NOMO-1 (cell line): ENCODE measurements at regions not wholly inside any gene's neighbourhood (a gene's known extent, or its start where the extent isn't known, plus 50 kb on each side); places are given as distances from the start of the nearest gene placed in this dataset.
"Not testable (repeated sequence)": the region's sequence is repeated elsewhere in the genome, so short reads cannot be mapped to it uniquely, and the experiment has no call there.

Source experiments
- DNase-seq, 2 experiments: peaks; one replicate each; lab custom pipeline; 2025; ENCODE audit not compliant: unreplicated experiment in 2 of 2; lab: John Stamatoyannopoulos, UW

DNA sequence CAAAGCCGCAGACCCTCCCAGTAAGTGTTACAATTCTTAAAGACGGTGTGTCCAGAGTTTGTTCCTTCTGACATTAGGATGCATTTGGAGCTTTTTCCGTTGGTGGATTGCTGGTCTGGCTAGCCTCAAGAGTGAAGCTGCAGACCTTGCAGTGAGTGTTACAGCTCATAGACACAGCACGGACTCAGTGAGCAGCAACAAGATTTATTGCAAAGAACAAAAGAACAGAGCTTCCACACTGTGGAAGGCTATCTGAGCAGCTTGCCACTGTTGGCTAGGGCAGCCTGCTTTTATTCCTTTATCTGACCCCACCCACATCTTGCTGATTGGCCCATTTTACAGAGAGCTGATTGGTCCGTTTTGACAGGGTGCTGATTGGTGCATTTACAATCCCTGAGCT lies 242.8 kb upstream of the SGCG start:
- no peak for DNase-seq

DNA sequence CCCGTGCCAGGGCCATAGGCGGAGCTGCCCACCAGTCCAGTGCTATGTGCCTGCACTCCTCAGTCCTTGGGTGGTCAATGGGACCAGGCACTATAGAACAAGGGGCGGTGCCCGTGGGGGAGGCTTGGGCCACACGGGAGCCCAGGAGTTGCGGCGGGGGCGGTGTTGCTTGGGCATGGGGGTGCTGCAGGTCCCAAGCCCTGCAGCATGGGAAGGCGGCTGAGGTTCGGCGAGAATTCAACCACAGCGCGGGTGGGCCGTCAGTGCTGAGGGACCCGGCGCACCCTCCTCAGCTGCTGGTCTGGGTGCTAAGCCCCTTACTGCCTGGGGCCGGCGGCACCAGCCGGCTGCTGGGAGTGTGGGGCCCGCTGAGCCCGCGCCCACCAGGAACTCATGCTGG lies 242.2 kb upstream of the SGCG start:
- no peak for DNase-seq

DNA sequence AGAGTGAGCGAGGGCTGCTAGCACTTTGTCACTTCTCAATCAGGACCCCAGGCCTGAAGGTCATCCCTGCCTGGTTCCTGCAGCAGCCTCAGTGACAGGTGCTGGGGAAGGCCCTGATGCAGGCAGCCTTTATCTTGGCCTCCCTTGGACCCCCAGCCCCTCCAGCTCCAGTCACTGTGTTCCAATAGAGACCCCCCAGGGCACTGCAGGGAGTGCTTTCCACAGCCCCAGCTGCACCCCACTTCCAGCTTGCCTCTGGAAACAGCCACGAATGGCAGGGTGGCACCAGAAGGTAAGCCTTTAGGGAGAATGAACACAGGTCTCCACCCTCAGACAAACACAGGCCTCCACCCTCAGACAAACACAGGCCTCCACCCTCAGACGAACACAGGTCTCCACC lies 241.6 kb upstream of the SGCG start:
- DNase-seq, result no peak

DNA sequence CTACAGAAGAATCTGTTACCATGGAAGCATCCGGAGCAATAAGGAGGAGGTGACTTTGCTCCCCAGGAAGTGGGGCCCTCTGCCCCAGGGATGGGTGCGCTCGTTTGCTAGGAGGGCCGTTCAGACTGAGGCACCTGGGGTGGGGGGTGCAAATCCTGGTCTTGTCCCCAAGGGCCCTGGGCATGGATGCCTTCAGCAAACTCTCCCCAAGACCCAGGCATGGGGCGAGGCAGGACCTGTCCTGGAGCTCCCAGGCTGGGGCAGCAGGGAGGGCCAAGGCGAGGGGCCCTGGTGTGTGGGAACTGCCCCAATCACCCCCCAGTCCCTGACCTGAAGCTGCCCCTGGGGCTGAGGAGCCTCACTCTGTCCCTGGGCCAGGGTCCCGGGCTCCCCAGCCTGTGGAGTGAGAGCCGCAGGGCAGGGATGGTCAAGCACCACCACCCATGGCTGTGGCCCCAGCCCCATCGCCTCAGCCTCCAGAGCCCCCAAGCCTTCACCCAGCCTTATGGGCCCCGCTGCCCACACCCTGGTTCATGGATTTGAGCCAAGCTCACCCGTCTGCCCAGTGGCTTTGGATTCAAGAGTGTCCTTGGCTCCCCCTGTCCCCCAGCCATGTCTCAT lies 240.6 kb upstream of the SGCG start:
- DNase-seq, result no peak

DNA sequence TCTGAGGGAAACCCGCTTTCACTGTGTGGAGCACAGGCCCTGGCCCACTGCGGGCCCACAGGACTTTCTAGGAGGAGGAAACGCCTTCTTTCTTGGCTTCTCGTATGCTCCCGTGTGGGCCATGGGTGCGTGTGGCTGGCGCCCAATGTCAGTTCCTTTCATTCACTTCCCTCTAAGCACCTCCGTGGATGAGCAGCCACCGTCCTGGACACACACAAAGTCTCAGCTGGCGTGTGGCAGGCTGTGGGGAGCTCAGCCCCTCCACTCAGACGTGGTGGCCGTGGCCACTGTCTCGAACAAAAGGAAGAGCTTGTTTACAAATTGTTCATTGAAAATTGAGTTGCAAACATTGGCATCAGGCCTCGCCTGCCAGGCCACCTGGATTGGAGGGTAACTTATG lies 240.0 kb upstream of the SGCG start:
- no peak for DNase-seq

DNA sequence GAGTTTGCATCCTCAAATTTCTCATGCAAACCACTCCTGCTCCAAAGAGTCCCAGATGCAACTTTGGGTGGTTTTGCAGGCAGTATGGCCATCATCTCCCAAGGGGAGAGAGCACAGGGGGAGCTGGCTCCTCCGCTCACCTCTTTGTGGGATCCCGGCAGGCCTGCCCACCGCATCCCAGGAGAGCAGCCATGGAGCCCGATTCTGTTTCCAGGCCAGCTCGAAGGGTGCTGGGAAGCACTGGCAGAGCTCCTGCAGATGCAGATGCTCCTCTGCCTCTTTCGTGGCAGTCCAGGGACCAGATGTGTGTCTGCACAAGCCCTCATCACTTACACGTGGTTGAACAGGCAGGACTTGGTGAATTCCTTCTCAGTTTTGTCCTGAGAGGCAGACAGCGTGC lies 239.3 kb upstream of the SGCG start:
- not testable (repeated sequence) for DNase-seq

DNA sequence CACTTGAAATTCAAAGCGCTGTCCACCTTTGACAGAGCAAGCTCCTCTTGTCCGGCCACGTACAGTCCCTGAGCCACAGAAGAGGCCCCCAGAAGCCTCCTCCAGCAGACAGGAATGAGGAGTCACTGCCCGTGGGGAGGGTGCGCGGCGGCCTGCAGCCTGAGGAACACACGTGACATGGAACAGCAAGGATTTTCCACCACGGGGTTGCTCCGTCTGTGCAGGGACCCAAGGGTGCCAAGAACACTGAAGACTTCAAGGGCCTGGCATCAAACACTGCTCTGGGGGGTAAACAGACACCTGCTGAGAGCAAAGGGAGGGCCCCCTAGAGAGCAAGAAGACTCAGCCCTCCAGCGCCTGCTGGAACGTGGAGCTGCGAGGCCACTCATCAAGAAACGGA lies 237.9 kb upstream of the SGCG start:
- DNase-seq, result not testable (repeated sequence)

DNA sequence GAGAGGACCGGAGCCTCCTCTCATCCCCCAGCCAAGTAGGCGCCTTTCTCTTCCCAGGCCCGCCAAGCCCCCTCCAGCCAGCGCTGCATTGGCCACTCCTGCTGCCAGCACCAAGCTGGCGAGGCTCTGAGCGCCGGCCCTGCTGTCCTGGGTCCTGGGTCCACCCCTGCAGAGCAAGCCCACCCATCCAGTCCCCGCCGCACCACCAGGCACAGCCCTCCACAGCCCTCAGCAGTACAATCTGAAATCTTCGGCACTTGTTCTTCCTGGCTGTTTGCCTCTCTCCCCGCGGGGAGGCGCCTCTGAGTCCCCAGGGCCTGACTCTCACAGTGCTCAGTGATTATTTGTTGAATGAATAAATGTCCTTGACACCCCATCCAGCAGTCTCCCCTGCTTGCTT lies 236.4 kb upstream of the SGCG start:
- DNase-seq, result no peak

DNA sequence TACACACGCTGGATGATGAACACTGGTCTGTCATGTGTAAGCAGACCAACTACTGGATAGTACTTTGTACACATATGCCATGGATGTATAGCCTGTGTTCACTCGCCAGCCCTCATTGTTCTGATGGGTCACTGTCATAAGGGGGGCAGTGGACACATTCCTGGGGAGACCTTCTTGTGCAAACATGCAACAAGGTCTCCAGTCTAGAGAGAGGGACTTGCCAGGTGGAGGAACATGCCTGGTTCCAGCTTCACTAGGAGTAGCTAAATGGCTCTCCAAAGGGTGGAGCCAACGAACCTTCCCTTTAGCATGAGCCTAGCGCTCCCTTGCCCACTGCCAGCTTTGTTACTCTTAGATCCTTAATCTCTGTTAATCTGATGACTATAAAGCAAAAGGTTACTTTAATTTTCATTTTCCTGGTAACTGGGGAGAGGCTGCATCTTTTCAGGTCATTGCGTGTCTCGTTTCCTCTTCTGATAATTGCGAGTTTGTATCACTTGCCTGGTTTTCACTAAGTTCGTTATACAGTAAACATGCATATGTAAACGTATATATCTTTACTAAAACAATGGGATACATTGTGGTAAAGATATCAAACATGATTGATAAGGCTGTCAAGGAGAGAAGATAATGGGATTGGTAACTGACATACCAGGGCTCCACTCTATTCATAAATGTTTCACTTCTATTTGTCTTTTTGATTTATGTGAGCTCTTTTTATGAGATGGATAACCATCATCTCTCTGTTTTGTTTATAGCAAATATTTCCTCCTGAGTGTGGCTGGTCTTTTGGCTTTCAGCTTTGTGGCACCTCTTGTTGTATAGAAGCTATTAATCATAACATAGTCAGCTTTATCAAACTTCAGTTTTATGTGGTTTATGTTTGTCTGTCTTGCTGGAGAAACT lies 235.2 kb upstream of the SGCG start:
- no peak for DNase-seq

DNA sequence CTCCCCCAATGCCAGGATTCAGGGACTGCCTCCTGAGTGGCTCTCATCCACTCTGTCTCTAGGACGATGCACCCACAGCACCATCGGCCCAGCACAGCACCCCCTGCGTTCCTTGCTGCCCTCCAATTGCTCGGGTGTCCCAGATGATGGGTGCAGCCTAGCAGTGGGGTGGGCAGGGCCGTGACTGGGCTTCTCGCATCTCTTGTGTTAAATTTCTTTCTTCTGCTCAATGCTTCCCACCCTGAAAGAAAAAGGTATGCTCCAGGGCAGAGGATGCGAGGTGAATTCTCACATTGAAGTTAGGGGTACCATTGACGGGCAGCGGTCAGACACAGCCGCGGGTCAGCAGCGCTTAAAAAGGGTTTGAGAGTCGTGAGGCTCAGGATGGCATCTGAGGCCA lies 232.4 kb upstream of the SGCG start:
- no peak for DNase-seq

DNA sequence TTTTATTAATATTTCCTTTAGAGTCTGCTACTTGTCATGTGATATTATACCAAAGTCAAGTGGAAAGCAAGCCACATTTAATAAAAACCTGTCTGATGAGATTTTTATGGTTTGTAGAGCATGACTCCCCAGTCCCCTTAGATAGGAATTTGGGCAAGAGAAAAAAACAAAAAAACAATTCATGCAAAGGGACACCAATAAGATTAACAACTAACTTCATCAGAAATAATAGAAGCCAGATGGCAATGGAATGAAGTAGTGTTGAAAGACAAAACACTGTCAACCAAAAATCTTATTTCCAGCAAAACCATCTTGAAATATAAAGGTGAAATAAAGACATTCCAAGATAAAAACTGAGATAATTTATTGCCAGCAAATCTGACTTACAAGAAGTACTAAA lies 228.8 kb upstream of the SGCG start:
- DNase-seq, result not testable (repeated sequence)

DNA sequence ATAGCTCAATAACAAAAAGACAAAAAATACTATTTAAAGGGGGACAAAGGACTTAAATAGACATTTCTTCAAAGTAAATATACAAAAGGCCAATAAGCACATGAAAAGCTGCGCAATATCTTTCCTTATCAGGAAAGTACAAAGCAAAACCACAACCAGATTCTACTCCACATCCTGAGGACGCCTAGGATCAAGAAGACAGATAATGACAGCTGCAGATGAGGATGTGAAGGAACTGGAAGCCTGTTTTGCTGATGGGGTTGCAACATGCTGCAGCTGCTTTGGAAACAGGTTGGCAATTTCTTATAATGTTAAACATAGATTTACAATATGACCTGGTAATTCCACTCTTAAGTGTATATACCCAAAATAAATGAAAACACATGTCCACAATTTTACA lies 225.6 kb upstream of the SGCG start:
- not testable (repeated sequence) for DNase-seq

DNA sequence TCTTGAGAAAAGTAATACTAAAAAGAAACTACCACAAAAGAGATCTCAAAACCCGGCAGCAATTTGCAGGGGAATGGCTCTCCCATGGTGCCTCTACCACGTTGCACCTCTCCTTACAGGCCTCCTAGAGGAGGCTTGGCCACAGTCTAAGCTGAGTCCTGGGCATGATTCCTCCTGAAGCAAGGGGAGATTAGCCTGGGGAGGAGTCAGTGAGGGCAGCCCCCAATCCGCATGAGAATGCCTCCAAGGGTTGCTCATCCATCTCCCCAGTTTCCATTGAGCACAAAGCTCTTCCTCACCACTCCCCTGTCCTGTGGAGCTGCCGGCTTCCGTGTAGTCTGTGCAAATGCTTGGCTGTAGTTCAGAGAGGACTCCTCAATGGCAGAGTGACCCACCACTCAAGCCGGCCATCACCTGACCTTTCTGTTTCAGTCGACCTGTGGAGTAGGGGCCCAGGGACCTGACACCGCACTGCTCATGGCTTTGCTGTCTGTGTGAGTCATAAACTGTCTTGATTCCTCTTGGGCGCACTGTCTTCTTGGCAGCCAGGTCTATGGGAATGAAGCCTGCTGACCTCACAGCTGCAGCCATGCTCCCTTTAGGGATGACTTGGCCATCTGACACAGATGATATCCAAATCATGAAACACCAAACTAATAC lies 224.2 kb upstream of the SGCG start:
- DNase-seq, result not testable (repeated sequence)

DNA sequence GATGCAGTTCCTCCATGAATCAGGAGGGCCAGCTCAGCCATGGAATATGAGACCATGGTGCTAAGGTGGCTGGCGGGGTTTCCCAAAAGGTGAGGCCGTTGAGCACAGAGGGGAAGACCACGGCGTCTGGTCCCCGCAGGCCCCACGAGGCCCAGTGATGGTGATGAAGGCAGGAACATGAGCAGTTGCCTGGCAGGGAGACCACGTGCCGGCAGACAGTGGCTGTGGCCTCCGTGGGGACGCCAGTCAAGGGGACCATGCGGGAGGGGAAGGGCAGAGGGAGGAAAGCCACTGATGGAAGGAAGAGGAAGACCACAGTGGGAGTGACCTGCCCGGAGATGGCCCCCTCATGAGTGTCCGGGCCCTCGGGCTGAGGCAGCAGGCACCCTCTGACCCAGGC lies 220.9 kb upstream of the SGCG start:
- DNase-seq, result not testable (repeated sequence)

DNA sequence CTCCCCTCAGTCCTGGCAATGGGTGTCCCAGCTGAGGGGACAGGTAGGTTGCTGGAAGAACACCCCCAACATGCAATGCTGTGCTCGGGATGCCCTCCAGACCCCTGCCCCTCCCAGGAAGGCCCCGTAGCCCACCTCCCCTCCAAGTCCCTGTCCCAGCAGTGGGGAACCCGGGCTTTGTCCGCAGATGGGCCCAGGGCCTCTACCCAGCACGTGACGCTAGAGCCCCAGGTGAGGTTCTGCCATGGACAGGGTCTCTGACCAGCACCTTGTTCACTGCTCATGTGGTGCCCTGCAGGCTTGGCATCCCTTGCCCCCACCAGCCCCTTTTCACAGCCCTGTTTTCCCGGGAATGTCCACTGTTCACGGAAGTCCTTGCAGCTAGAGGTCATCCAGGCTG lies 220.0 kb upstream of the SGCG start:
- DNase-seq, result no peak

DNA sequence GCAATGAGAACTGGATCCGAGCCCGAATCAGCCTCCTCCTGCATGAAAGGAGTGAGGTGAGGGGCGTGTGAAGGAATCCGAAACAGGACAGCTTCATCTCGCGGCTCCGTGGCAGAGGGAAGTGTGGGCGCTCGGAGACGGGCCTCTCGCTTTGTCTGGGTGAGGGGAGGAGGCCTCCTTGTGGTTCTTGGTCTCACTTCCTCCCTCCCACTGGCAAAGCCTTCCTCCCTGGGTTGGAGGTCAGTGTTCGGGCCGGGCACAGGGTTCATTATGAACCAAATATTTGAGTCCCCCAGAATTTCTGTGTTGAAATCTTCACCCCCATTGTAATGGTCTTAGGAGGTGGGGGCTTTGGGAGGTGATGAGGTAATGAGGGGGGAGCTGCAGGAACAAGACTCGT lies 219.4 kb upstream of the SGCG start:
- peak in 1 of 2 experiments; percentile 20 for DNase-seq

DNA sequence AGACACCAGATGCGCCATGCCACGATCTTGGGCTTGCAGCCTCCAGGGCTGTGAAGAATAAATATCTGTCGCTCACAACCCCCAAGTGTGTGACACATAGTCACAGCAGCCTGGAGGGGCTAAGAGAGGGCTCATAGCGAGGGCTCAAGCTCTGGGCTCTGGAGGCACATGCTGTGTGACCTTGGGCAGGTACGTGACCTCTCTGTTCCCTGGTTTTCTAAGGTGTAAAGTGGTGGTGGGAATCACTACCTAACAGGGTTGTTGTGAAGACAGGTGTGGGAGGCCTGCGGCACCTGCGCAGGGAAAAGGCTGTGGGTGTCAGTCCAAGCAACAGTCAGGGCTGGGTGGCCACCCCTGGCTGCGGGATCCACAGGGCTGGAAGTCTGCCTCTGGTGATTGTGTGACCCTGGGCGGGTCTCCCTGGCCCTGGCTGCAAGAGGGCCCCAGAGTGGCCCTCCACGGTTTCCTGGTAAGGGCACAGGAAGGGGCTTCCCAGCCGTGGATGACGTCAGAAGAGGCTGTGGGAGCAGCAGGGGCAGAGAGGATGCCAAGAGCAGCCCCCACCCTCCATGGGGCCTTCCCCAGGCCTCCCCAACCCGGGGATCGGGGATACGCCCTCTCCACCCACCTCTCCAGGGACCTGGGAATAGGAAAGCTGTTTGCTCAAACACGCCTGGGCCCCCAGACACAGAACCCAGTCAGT lies 218.8 kb upstream of the SGCG start:
- no peak for DNase-seq

DNA sequence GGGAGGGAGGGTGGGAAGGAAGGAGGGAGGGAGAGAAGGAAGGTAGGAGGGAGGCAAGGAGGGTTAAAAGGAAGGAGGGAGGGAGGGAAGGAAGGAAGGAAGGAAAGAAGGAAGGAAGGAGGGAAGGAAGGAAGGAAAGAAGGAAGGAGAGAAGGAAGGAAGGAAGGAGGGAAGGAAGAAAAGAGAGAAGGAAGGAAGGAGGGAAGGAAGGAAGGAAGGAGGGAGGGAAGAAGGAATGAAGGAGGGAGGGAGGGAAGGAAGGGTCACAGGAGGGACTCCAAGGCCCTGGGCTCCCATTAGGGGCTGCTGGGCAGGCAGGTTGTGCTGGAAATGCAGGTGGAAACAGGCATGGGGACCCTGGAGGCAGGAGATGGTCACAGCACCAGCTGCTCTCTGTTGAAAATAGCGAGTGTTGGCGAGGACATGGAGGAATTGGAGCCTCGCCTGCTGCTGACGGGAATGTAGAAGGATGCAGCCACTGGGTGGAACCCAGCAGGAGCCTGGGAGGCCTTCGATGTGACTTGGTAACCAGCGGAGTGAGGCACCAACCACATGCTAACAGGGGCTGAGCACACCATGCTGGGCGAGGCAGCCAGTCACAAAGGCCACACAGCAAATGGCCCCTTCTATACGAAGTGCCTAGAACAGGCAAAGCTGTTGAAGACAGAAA lies 217.3 kb upstream of the SGCG start:
- not testable (repeated sequence) for DNase-seq

DNA sequence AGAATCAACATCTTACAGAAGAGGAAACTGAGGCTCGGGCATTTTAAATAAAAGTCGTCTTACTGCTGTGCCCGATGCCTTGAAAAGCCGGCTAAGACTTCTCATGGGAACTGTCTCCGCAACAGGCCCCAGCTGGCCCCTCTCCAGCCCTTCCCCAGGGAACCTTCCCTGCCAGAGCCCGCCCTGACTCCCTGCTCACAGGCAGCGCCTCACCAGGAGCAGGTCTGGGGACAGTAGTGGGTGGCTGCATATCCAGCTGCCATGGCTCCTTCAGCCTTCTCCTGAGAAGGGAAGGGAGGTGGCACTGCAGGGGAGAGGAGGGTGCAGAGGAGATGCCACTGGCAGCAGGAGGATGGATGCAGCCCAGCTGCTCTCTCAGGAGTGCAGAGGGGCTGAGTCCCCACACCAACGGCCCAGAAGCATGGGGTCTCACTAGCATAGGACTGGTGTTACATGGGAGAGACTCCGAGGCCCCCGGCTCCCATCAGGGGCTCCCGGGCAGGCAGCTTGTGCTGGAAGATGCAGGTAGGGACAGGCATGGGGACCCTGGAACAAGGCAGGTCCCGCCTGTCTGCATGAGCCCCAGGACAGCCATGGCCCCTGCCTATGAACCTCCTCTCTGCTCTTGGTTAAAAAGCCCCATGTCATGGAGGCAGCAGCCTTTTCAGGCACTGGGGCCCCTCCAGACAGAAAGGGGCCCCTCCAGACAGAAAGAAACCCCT lies 216.4 kb upstream of the SGCG start:
- DNase-seq, result no peak
